OCI-LY7 (cell line): ENCODE measurements at regions not wholly inside any gene's neighbourhood (a gene's known extent, or its start where the extent isn't known, plus 50 kb on each side); places are given as distances from the start of the nearest gene placed in this dataset.

Source experiments
- BruUV-seq: library from RNA; stranded (reverse); fragments of 400-500 nt; replicated peaks from 2 replicates; lab custom pipeline; 2021; lab: Mats Ljungman, UMichigan
- CTCF ChIA-PET: fragments of 300-600 bp; sonication (Branson Sonifier 250); formaldehyde crosslinking; loops from one replicate; lab custom pipeline; 2022; ENCODE audit warnings: antibody characterized with exemption; ENCODE audit not compliant: unreplicated experiment; lab: Charles Lee
- POLR2A ChIA-PET: fragments of 300-600 bp; sonication (Branson Sonifier 250); formaldehyde crosslinking; loops from one replicate; lab custom pipeline; 2022; ENCODE audit warnings: antibody characterized with exemption; lab: Charles Lee
- DNase-seq: peaks from one replicate; pipeline ENCODE4 v3.0.0-alpha.2; 2015; ENCODE audit warnings: low spot score
- H2AFZ ChIP-seq: fragments of 200-600 bp; sonication (generic), shearing (Covaris generic); 2 replicates; pipeline ENCODE4 v1.6.1; 2014; ENCODE audit warnings: mild to moderate bottlenecking, antibody characterized with exemption, low read length, moderate library complexity
- H3K27ac ChIP-seq: fragments of 200-600 bp; sonication (generic); 2 replicates; pipeline ENCODE4 v1.5.1; 2014; ENCODE audit warnings: mixed run types, low read depth, mild to moderate bottlenecking, moderate library complexity, low read length, inconsistent platforms; ENCODE audit not compliant: poor library complexity, severe bottlenecking
- H3K36me3 ChIP-seq: fragments of 200-600 bp; sonication (generic); 2 replicates; pipeline ENCODE4 v1.6.1; 2014; ENCODE audit warnings: mild to moderate bottlenecking, antibody characterized with exemption, low read length, moderate library complexity, mixed read lengths; ENCODE audit not compliant: insufficient read depth
- H3K4me1 ChIP-seq: fragments of 200-600 bp; sonication (generic); 2 replicates; pipeline ENCODE4 v1.5.1; 2014; ENCODE audit warnings: mild to moderate bottlenecking, low read length; ENCODE audit not compliant: insufficient read depth, poor library complexity, severe bottlenecking
- H3K4me2 ChIP-seq: fragments of 200-600 bp; sonication (generic); 2 replicates; pipeline ENCODE4 v1.6.1; 2014; ENCODE audit warnings: mild to moderate bottlenecking, low read length
- H3K4me3 ChIP-seq: fragments of 200-600 bp; sonication (generic); 2 replicates; pipeline ENCODE4 v1.5.1; 2014; ENCODE audit warnings: mild to moderate bottlenecking, low read depth, low read length; ENCODE audit not compliant: poor library complexity, severe bottlenecking
- H3K79me2 ChIP-seq: fragments of 200-600 bp; sonication (generic); 2 replicates; pipeline ENCODE4 v1.6.1; 2016; ENCODE audit warnings: low read depth, mild to moderate bottlenecking, low read length, moderate library complexity, mixed read lengths; ENCODE audit not compliant: insufficient read depth
- H3K9me2 ChIP-seq: fragments of 200-600 bp; sonication (generic); 2 replicates; pipeline ENCODE4 v1.6.1; 2016; ENCODE audit warnings: mild to moderate bottlenecking, low read length, mixed read lengths; ENCODE audit not compliant: insufficient read depth
- H3K9me3 ChIP-seq: fragments of 200-600 bp; sonication (generic); 2 replicates; pipeline ENCODE4 v1.6.1; 2014; ENCODE audit warnings: mild to moderate bottlenecking, mixed run types, low read length, mixed read lengths
- H4K20me1 ChIP-seq: fragments of 200-600 bp; sonication (generic); 2 replicates; pipeline ENCODE4 v1.6.1; 2014; ENCODE audit warnings: mild to moderate bottlenecking, antibody characterized with exemption, low read length, moderate library complexity, mixed read lengths; ENCODE audit not compliant: insufficient read depth
- CTCF ChIP-seq: fragments of 200-600 bp; sonication (generic); conservative IDR thresholded peaks from 2 replicates; pipeline ENCODE4 v1.5.1; 2014; ENCODE audit warnings: mild to moderate bottlenecking, antibody characterized with exemption, low read length, moderate library complexity, mixed read lengths
- EZH2phosphoT487 ChIP-seq: fragments of 200-600 bp; sonication (generic); IDR thresholded peaks from 2 replicates; pipeline ENCODE4 v1.6.1; 2018; ENCODE audit warnings: low read depth, borderline replicate concordance, mild to moderate bottlenecking, mixed run types, antibody characterized with exemption, low read length, moderate library complexity, mixed read lengths
- intact Hi-C: fragments of 100-400 bp; cut with micrococcal nuclease; formaldehyde crosslinking; loops from one replicate; pipeline ENCODE4 v1.10.0; 2022; ENCODE audit not compliant: unreplicated experiment

DNA sequence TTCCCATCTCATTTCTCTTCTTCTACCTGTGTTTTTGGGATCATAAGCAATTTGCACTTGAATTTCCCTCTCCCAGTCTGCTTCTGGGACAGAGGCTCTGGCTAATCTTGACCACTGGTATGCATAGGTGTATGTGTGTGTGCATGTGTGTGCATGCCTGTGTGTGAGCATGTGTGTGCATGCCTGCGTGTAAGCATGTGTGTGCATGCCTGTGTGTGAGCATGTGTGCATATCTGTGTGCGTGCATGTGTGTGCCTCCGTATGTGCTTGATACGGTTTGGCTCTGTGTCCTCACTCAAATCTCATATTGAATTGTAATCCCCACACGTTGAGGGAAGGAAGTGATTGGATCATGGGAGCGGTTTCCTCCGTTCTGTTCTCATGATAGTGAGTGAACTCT, 77.7 kb downstream of the HAPSTR1 start:
- no TSS peak for BruUV-seq
- no peaks in the 10 kb centered on the region for H4K20me1 ChIP-seq
- ChIA-PET CTCF (no interaction called here), POLR2A (no interaction called here)
- no peak overlapping the region for H2AFZ ChIP-seq
- H3K9me3 ChIP-seq: no peaks in the 10 kb centered on the region
- intact Hi-C loops: no loop called here
- no peaks in the 10 kb centered on the region for H3K79me2 ChIP-seq
- peaks cover 7% of the 10 kb centered on the region for H3K4me1 ChIP-seq
- DNase-seq: no peak
- TF ChIP-seq CTCF (no peak), EZH2phosphoT487 (no peak)
- H3K4me3 ChIP-seq: no peak overlapping the region
- H3K36me3 ChIP-seq: no peaks in the 10 kb centered on the region
- no peaks in the 10 kb centered on the region for H3K9me2 ChIP-seq
- no peak overlapping the region for H3K4me2 ChIP-seq
- no peak overlapping the region for H3K27ac ChIP-seq

DNA sequence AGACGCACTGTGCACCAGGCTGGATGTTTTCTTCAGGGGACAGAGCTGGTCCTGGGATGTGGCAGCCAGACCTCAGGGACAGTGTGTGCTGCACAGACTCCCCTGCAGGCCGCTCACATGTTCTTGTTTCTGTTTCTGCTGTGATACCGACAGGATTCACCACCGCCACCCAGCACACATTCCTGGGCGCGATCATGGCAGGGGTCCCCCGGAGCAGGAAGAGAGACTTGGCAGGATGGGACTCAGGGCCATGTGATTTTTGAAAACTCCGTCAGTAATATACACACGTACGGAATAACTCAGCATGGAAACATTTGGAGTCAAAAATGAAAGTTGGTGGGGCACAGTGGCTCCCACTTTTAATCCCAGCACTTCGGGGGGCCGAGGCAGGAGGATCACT, 79.0 kb downstream of the HAPSTR1 start:
- Histone ChIP-seq H3K4me2 (no peak overlapping the region), H2AFZ (no peak overlapping the region), H3K79me2 (no peaks in the 10 kb centered on the region), H3K36me3 (no peaks in the 10 kb centered on the region), H3K9me2 (no peaks in the 10 kb centered on the region), H3K9me3 (no peaks in the 10 kb centered on the region), H3K4me1 (peaks cover 7% of the 10 kb centered on the region), H3K27ac (no peak overlapping the region), H3K4me3 (no peak overlapping the region), H4K20me1 (no peaks in the 10 kb centered on the region)
- BruUV-seq: no TSS peak
- DNase-seq: no peak
- TF ChIP-seq CTCF (no peak), EZH2phosphoT487 (no peak)
- POLR2A ChIA-PET: no interaction called here
- intact Hi-C loops: no loop called here
- CTCF ChIA-PET: no interaction called here

- H4K20me1 ChIP-seq: no peaks in the 10 kb centered on the region
Measured at GRCh38 chr16:9176547-9177418, 85.3 kb downstream of the HAPSTR1 start.

More at GRCh38 chr16:9176547-9177418, 85.3 kb downstream of the HAPSTR1 start:
- Histone ChIP-seq H3K36me3 (no peaks in the 10 kb centered on the region), H3K9me2 (no peaks in the 10 kb centered on the region), H3K79me2 (no peaks in the 10 kb centered on the region), H3K9me3 (no peaks in the 10 kb centered on the region), H3K4me1 (peaks cover 15% of the 10 kb centered on the region), H2AFZ (no peak overlapping the region), H3K4me2 (no peak overlapping the region), H3K27ac (no peak overlapping the region), H3K4me3 (no peak overlapping the region)
- no peak for DNase-seq
- TF ChIP-seq CTCF: no peak
- TF ChIP-seq EZH2phosphoT487: no peak
- POLR2A ChIA-PET: no interaction called here
- CTCF ChIA-PET: no interaction called here
- no TSS peak for BruUV-seq
- intact Hi-C loops: no loop called here
